Left lung (tissue), 4 donors: ENCODE measurements at regions not wholly inside any gene's neighbourhood (a gene's known extent, or its start where the extent isn't known, plus 50 kb on each side); places are given as distances from the start of the nearest gene placed in this dataset.

Experiments used
- ATAC-seq: fragments of 200-7000 bp; cut with Tn5 transposase; one replicate; pipeline ENCODE4 v1.9.1; 2020; ENCODE audit warnings: moderate library complexity
- DNase-seq, 4 donors: peaks; one replicate each; pipeline ENCODE4 v3.0.0-alpha.2; 2013 to 2020
- H3K27ac ChIP-seq, 2 donors: fragments of 200-600 bp; sonication (generic) in 1 of 2; one replicate each; pipeline versions ENCODE4 v1.5.0 to v1.8.0; 2020 to 2021
- H3K27me3 ChIP-seq, 2 donors: fragments of 200-600 bp; sonication (generic) in 1 of 2; one replicate each; pipeline versions ENCODE4 v1.5.0 to v1.8.0; 2020 to 2021
- H3K36me3 ChIP-seq, 2 donors: fragments of 200-600 bp; sonication (generic) in 1 of 2; one replicate each; pipeline versions ENCODE4 v1.5.0 to v1.8.0; 2020 to 2021
- H3K4me1 ChIP-seq, 2 donors: fragments of 200-600 bp; one replicate each; pipeline ENCODE4 v1.8.0; 2021
- H3K4me3 ChIP-seq, 2 donors: fragments of 200-600 bp; sonication (generic) in 1 of 2; one replicate each; pipeline versions ENCODE4 v1.5.0 to v1.8.0; 2020 to 2021; ENCODE audit warnings: mild to moderate bottlenecking in 1 of 2
- H3K9me3 ChIP-seq, 2 donors: fragments of 200-600 bp; sonication (generic) in 1 of 2; one replicate each; pipeline versions ENCODE4 v1.5.0 to v1.8.0; 2020 to 2021
- intact Hi-C, 2 donors: fragments of 100-400 bp; cut with DNase I; formaldehyde crosslinking; loops; one replicate each; pipeline versions ENCODE4 v1.11.2 to v1.14.2; 2022
- TF ChIP-seq, protein P1 (sequence below), 2 donors: fragments of 200-600 bp; sonication (generic) in 1 of 2; IDR thresholded peaks; one replicate each; pipeline versions ENCODE4 v1.5.0 to v1.8.0; 2021; ENCODE audit warnings: antibody characterized with exemption in 2 of 2
- donor health status: DM: no; HTN: yes; CAD: no.
- donor health status: DM: no; HTN: no; CAD: no.

DNA sequence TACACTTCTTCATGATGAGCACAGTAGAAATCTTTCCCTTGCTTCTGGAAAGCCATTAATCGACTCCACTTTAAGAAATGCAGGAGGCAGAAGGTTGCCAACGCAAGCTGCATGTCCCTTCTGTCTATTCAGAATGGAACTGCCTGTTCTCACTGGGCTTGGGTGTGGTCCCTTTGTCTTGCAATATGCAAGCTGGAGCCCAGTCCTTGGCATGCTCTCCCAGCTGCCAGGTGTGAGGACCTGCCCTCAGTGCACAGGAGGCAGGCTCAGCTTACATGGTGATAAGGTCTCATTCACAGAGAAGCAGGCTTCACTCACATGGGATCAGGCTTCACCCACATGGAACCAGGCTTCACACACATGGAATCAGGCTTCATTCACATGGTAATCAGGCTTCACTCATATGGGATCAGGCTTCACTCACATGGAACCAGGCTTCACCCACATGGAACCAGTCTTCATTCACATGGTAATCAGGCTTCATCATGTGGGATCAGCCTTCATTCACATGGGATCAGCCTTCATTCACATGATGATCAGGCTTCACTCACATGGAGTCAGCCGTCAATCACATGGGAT lies 59.2 kb upstream of the USP47 start:
- ATAC-seq = no peak

DNA sequence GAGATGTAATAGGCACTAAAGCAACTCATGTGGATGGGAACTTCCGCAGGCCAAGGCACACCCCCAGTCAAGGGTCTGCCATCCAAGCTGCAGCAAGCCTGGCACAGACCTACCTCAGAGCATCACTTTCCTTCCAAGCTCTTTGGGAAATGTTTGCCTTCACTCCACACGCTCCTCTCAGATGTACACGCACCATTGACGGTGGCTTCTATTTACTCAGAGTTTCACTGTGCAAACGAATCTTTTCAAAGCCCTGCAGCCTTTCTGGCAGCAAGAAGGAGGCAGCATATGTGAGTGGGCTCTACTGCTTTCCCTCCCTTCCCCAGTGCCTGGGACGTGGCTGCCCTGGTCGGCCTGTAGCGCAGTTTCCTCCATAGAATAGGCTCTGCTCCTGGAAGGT lies 60.9 kb upstream of the USP47 start:
- Histone ChIP-seq H3K4me1 (no peaks in the 10 kb centered on the region), H3K9me3 (no peaks in the 10 kb centered on the region), H3K4me3 (no peak overlapping the region), H3K36me3 (no peaks in the 10 kb centered on the region), H3K27me3 (peaks cover 0 to 16% of the 10 kb centered on the region in 2 donors), H3K27ac (no peak overlapping the region)
- DNase-seq (no peak), ATAC-seq (no peak)
- intact Hi-C loops = no loop called here
- TF ChIP-seq, protein P1, sequence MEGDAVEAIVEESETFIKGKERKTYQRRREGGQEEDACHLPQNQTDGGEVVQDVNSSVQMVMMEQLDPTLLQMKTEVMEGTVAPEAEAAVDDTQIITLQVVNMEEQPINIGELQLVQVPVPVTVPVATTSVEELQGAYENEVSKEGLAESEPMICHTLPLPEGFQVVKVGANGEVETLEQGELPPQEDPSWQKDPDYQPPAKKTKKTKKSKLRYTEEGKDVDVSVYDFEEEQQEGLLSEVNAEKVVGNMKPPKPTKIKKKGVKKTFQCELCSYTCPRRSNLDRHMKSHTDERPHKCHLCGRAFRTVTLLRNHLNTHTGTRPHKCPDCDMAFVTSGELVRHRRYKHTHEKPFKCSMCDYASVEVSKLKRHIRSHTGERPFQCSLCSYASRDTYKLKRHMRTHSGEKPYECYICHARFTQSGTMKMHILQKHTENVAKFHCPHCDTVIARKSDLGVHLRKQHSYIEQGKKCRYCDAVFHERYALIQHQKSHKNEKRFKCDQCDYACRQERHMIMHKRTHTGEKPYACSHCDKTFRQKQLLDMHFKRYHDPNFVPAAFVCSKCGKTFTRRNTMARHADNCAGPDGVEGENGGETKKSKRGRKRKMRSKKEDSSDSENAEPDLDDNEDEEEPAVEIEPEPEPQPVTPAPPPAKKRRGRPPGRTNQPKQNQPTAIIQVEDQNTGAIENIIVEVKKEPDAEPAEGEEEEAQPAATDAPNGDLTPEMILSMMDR (IDR thresholded peaks at IDR 0.05) = no peak

More for the DNA sequence above, 59.2 kb upstream of the USP47 start:
- Histone ChIP-seq H3K9me3 (no peaks in the 10 kb centered on the region), H3K4me3 (no peak overlapping the region), H3K27me3 (peaks cover 0 to 9% of the 10 kb centered on the region in 2 donors), H3K36me3 (no peaks in the 10 kb centered on the region), H3K27ac (no peak overlapping the region), H3K4me1 (no peaks in the 10 kb centered on the region)
- intact Hi-C loops = no loop called here
- TF ChIP-seq, protein P1 (IDR thresholded peaks at IDR 0.05) = no peak
- no peak for DNase-seq

DNA sequence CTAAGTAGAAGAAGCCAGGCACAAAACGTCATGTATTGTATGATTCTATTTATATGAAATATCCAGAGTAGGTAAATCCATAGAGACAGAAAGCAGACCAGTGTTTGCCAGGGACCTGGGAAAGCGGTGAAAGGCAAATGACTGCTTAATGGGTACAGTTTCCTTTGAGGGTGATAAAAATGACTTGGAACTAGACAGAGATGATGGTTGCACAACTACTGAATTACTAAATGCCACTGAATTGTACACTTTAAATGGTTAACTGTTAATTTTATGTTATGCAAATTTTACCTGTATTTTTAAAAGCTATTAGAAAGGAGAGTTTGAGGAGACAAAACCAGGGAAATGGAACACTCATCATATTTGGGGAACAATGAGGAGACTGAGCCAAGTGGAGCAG lies 61.8 kb upstream of the USP47 start:
- Histone ChIP-seq H3K4me1 (no peaks in the 10 kb centered on the region), H3K27me3 (peaks cover 0 to 16% of the 10 kb centered on the region in 2 donors), H3K9me3 (no peaks in the 10 kb centered on the region), H3K4me3 (no peak overlapping the region), H3K27ac (no peak overlapping the region), H3K36me3 (no peaks in the 10 kb centered on the region)
- intact Hi-C loops = no loop called here
- DNase-seq = no peak
- TF ChIP-seq, protein P1 (IDR thresholded peaks at IDR 0.05) = no peak
- ATAC-seq = no peak

DNA sequence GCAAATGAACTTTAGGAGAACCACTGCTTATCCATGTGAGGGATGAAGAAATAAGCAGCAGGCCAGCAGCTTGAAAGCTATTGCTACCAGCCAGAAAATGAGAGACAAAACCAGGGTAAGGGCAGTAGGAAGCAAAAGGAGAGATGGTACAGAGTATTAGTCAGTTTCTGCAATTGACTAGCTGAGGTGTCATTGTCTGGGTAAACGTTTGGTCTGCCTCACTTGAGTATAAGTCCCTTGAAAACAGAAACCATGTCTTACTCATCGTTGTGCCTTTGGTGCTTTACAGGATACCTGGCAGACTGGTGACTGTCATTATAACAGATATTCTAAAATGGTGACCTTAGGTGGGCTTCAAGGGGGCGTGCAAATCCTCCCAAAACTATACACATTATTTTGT lies 63.9 kb upstream of the USP47 start:
- Histone ChIP-seq H3K9me3 (no peaks in the 10 kb centered on the region), H3K27ac (no peak overlapping the region), H3K4me3 (no peak overlapping the region), H3K27me3 (peaks cover 0 to 16% of the 10 kb centered on the region in 2 donors), H3K4me1 (no peaks in the 10 kb centered on the region), H3K36me3 (no peaks in the 10 kb centered on the region)
- TF ChIP-seq, protein P1 (IDR thresholded peaks at IDR 0.05) = no peak
- DNase-seq (no peak), ATAC-seq (no peak)
- intact Hi-C loops = no loop called here

DNA sequence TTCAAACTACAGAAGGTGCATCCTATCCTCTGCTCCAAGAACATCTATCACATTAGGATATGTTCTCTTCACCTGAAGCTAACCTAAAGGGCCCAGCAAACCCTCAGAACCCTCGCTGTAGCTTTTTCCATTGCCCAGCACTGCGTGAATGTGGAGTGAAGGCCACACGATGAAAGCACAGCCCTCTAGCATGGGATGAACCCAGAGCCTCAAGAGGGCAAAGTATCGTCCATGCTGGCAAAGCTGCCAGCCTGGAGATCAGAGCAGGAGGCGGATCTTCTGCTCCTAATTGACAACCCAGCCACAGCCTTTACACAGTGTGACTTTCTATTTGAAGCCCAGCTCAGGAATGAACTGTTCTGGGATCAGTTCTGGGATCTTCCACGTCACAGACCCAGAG lies 65.1 kb upstream of the USP47 start:
- intact Hi-C loops = no loop called here
- no peak overlapping the region for H3K4me3 ChIP-seq
- no peaks in the 10 kb centered on the region for H3K36me3 ChIP-seq
- H3K27ac ChIP-seq = no peak overlapping the region
- ATAC-seq (no peak), DNase-seq (no peak)
- TF ChIP-seq, protein P1 (IDR thresholded peaks at IDR 0.05) = no peak
- H3K4me1 ChIP-seq = no peaks in the 10 kb centered on the region
- peaks cover 0 to 16% of the 10 kb centered on the region in 2 donors for H3K27me3 ChIP-seq
- H3K9me3 ChIP-seq = no peaks in the 10 kb centered on the region
